HG03039 (cell line): ENCODE measurements at regions not wholly inside any gene's neighbourhood (a gene's known extent, or its start where the extent isn't known, plus 50 kb on each side); places are given as distances from the start of the nearest gene placed in this dataset.

Experiments used
- ATAC-seq: cut with Tn5 transposase; IDR thresholded peaks from one replicate; pipeline ENCODE4 v1.9.1; 2021; ENCODE audit warnings: mild to moderate bottlenecking, moderate library complexity; ENCODE audit not compliant: unreplicated experiment

GRCh38 chr10:91035650-91036292 lies 114.9 kb upstream of the ANKRD1 start:
- no peak for ATAC-seq

GRCh38 chr10:91036807-91037411 lies 116.0 kb upstream of the ANKRD1 start:
- ATAC-seq = no peak

- no peak for ATAC-seq
Measured at GRCh38 chr10:91038971-91039370, 118.1 kb upstream of the ANKRD1 start.

- no peak for ATAC-seq
Measured at GRCh38 chr10:91040343-91040742, 119.5 kb upstream of the ANKRD1 start.

GRCh38 chr10:91042069-91042468 lies 121.2 kb upstream of the ANKRD1 start:
- no peak for ATAC-seq

- ATAC-seq = no peak
Measured at GRCh38 chr10:91043173-91043910, 122.5 kb upstream of the ANKRD1 start.

- no peak for ATAC-seq
Measured at GRCh38 chr10:91046869-91047268, 126.0 kb upstream of the ANKRD1 start.

- ATAC-seq = no peak
Measured at GRCh38 chr10:91048380-91048779, 127.5 kb upstream of the ANKRD1 start.

GRCh38 chr10:91049296-91049987 lies 128.6 kb upstream of the ANKRD1 start:
- ATAC-seq = no peak

- ATAC-seq = no peak
Measured at GRCh38 chr10:91049988-91050360, 129.1 kb upstream of the ANKRD1 start.

- ATAC-seq = no peak
Measured at GRCh38 chr10:91050371-91051034, 129.6 kb upstream of the ANKRD1 start.

- no peak for ATAC-seq
Measured at GRCh38 chr10:91051829-91052228, 130.9 kb upstream of the ANKRD1 start.

GRCh38 chr10:91054325-91054724 lies 133.4 kb upstream of the ANKRD1 start:
- no peak for ATAC-seq

GRCh38 chr10:91061187-91061586 lies 140.3 kb upstream of the ANKRD1 start:
- no peak for ATAC-seq

GRCh38 chr10:91061608-91062007 lies 140.7 kb upstream of the ANKRD1 start:
- ATAC-seq = no peak

GRCh38 chr10:91062091-91062490 lies 141.2 kb upstream of the ANKRD1 start:
- no peak for ATAC-seq

GRCh38 chr10:91071786-91072185 lies 148.7 kb upstream of the PCGF5 start:
- ATAC-seq = no peak

- ATAC-seq = no peak
Measured at GRCh38 chr10:91073286-91073979, 147.0 kb upstream of the PCGF5 start.

- ATAC-seq = no peak
Measured at GRCh38 chr10:91076991-91077548, 143.4 kb upstream of the PCGF5 start.

- ATAC-seq = no peak
Measured at GRCh38 chr10:91077549-91078071, 142.9 kb upstream of the PCGF5 start.
